ENCODE measurements at regions not wholly inside any gene's neighbourhood (a gene's known extent, or its start where the extent isn't known, plus 50 kb on each side); places are given as distances from the start of the nearest gene placed in this dataset.

GRCh38 chr11:116172851-116173250 is 599.9 kb downstream of the BUD13 start:
- Histone ChIP-seq H3K27me3 (ENCODE audit: control insufficient read depth, insufficient read depth, low read length) (peaks cover 4% of the 10 kb centered on the region), H3K4me1 (ENCODE audit: control insufficient read depth, insufficient read depth, low read length) (peaks cover 3% of the 10 kb centered on the region), H3K9me3 (ENCODE audit: control insufficient read depth, insufficient read depth, low read length) (no peaks in the 10 kb centered on the region), H3K9ac (ENCODE audit: low read depth, low read length) (no peak overlapping the region), H3K36me3 (ENCODE audit: control insufficient read depth, insufficient read depth, low read length) (no peaks in the 10 kb centered on the region), H3K4me3 (ENCODE audit: low read depth, low read length) (no peak overlapping the region)

- Histone ChIP-seq H3K9me3 (ENCODE audit: control insufficient read depth, insufficient read depth, low read length) (no peaks in the 10 kb centered on the region), H3K36me3 (ENCODE audit: control insufficient read depth, insufficient read depth, low read length) (no peaks in the 10 kb centered on the region), H3K4me3 (ENCODE audit: low read depth, low read length) (no peak overlapping the region), H3K27me3 (ENCODE audit: control insufficient read depth, insufficient read depth, low read length) (peaks cover 4% of the 10 kb centered on the region), H3K9ac (ENCODE audit: low read depth, low read length) (no peak overlapping the region), H3K4me1 (ENCODE audit: control insufficient read depth, insufficient read depth, low read length) (no peaks in the 10 kb centered on the region)
Observed at GRCh38 chr11:116172156-116172555, 600.6 kb downstream of the BUD13 start.

- H3K27me3 ChIP-seq (ENCODE audit: control insufficient read depth, insufficient read depth, low read length) = peaks cover 4% of the 10 kb centered on the region
- no peaks in the 10 kb centered on the region for H3K4me1 ChIP-seq (ENCODE audit: control insufficient read depth, insufficient read depth, low read length)
- no peak overlapping the region for H3K9ac ChIP-seq (ENCODE audit: low read depth, low read length)
- no peaks in the 10 kb centered on the region for H3K36me3 ChIP-seq (ENCODE audit: control insufficient read depth, insufficient read depth, low read length)
- no peak overlapping the region for H3K4me3 ChIP-seq (ENCODE audit: low read depth, low read length)
- no peaks in the 10 kb centered on the region for H3K9me3 ChIP-seq (ENCODE audit: control insufficient read depth, insufficient read depth, low read length)
Observed at GRCh38 chr11:116171271-116172140, 601.3 kb downstream of the BUD13 start.

- Histone ChIP-seq H3K9ac (ENCODE audit: low read depth, low read length) (no peak overlapping the region), H3K4me1 (ENCODE audit: control insufficient read depth, insufficient read depth, low read length) (no peaks in the 10 kb centered on the region), H3K4me3 (ENCODE audit: low read depth, low read length) (no peak overlapping the region), H3K27me3 (ENCODE audit: control insufficient read depth, insufficient read depth, low read length) (peaks cover 4% of the 10 kb centered on the region), H3K9me3 (ENCODE audit: control insufficient read depth, insufficient read depth, low read length) (no peaks in the 10 kb centered on the region), H3K36me3 (ENCODE audit: control insufficient read depth, insufficient read depth, low read length) (no peaks in the 10 kb centered on the region)
Observed at GRCh38 chr11:116170526-116171120, 602.2 kb downstream of the BUD13 start.

- Histone ChIP-seq H3K4me3 (ENCODE audit: low read depth, low read length) (no peak overlapping the region), H3K4me1 (ENCODE audit: control insufficient read depth, insufficient read depth, low read length) (no peaks in the 10 kb centered on the region), H3K9me3 (ENCODE audit: control insufficient read depth, insufficient read depth, low read length) (no peaks in the 10 kb centered on the region), H3K36me3 (ENCODE audit: control insufficient read depth, insufficient read depth, low read length) (no peaks in the 10 kb centered on the region), H3K27me3 (ENCODE audit: control insufficient read depth, insufficient read depth, low read length) (peaks cover 8% of the 10 kb centered on the region), H3K9ac (ENCODE audit: low read depth, low read length) (no peak overlapping the region)
Observed at GRCh38 chr11:116169776-116170175, 603.0 kb downstream of the BUD13 start.

GRCh38 chr11:116168459-116168787 is 604.4 kb downstream of the BUD13 start:
- Histone ChIP-seq H3K36me3 (ENCODE audit: control insufficient read depth, insufficient read depth, low read length) (no peaks in the 10 kb centered on the region), H3K4me3 (ENCODE audit: low read depth, low read length) (no peak overlapping the region), H3K9me3 (ENCODE audit: control insufficient read depth, insufficient read depth, low read length) (no peaks in the 10 kb centered on the region), H3K27me3 (ENCODE audit: control insufficient read depth, insufficient read depth, low read length) (peaks cover 4% of the 10 kb centered on the region), H3K4me1 (ENCODE audit: control insufficient read depth, insufficient read depth, low read length) (no peaks in the 10 kb centered on the region), H3K9ac (ENCODE audit: low read depth, low read length) (no peak overlapping the region)

- Histone ChIP-seq H3K27me3 (ENCODE audit: control insufficient read depth, insufficient read depth, low read length) (peaks cover 4% of the 10 kb centered on the region), H3K36me3 (ENCODE audit: control insufficient read depth, insufficient read depth, low read length) (no peaks in the 10 kb centered on the region), H3K9me3 (ENCODE audit: control insufficient read depth, insufficient read depth, low read length) (no peaks in the 10 kb centered on the region), H3K9ac (ENCODE audit: low read depth, low read length) (no peak overlapping the region), H3K4me1 (ENCODE audit: control insufficient read depth, insufficient read depth, low read length) (no peaks in the 10 kb centered on the region), H3K4me3 (ENCODE audit: low read depth, low read length) (no peak overlapping the region)
Observed at GRCh38 chr11:116167706-116168458, 604.9 kb downstream of the BUD13 start.

GRCh38 chr11:116166573-116167465 is 606.0 kb downstream of the BUD13 start:
- no peaks in the 10 kb centered on the region for H3K36me3 ChIP-seq (ENCODE audit: control insufficient read depth, insufficient read depth, low read length)
- no peak overlapping the region for H3K9ac ChIP-seq (ENCODE audit: low read depth, low read length)
- peaks cover 4% of the 10 kb centered on the region for H3K27me3 ChIP-seq (ENCODE audit: control insufficient read depth, insufficient read depth, low read length)
- H3K4me3 ChIP-seq (ENCODE audit: low read depth, low read length) = no peak overlapping the region
- H3K4me1 ChIP-seq (ENCODE audit: control insufficient read depth, insufficient read depth, low read length) = no peaks in the 10 kb centered on the region
- H3K9me3 ChIP-seq (ENCODE audit: control insufficient read depth, insufficient read depth, low read length) = no peaks in the 10 kb centered on the region

GRCh38 chr11:116164843-116165242 is 607.9 kb downstream of the BUD13 start:
- Histone ChIP-seq H3K4me3 (ENCODE audit: low read depth, low read length) (no peak overlapping the region), H3K9me3 (ENCODE audit: control insufficient read depth, insufficient read depth, low read length) (no peaks in the 10 kb centered on the region), H3K36me3 (ENCODE audit: control insufficient read depth, insufficient read depth, low read length) (no peaks in the 10 kb centered on the region), H3K9ac (ENCODE audit: low read depth, low read length) (no peak overlapping the region), H3K27me3 (ENCODE audit: control insufficient read depth, insufficient read depth, low read length) (peaks cover 4% of the 10 kb centered on the region), H3K4me1 (ENCODE audit: control insufficient read depth, insufficient read depth, low read length) (no peaks in the 10 kb centered on the region)

- no peaks in the 10 kb centered on the region for H3K36me3 ChIP-seq (ENCODE audit: control insufficient read depth, insufficient read depth, low read length)
- H3K9ac ChIP-seq (ENCODE audit: low read depth, low read length) = no peak overlapping the region
- no peak overlapping the region for H3K4me3 ChIP-seq (ENCODE audit: low read depth, low read length)
- H3K4me1 ChIP-seq (ENCODE audit: control insufficient read depth, insufficient read depth, low read length) = no peaks in the 10 kb centered on the region
- peaks cover 4% of the 10 kb centered on the region for H3K27me3 ChIP-seq (ENCODE audit: control insufficient read depth, insufficient read depth, low read length)
- no peaks in the 10 kb centered on the region for H3K9me3 ChIP-seq (ENCODE audit: control insufficient read depth, insufficient read depth, low read length)
Observed at GRCh38 chr11:116162886-116163230, 609.9 kb downstream of the BUD13 start.

- Histone ChIP-seq H3K4me1 (ENCODE audit: control insufficient read depth, insufficient read depth, low read length) (no peaks in the 10 kb centered on the region), H3K36me3 (ENCODE audit: control insufficient read depth, insufficient read depth, low read length) (no peaks in the 10 kb centered on the region), H3K9me3 (ENCODE audit: control insufficient read depth, insufficient read depth, low read length) (no peaks in the 10 kb centered on the region), H3K27me3 (ENCODE audit: control insufficient read depth, insufficient read depth, low read length) (peaks cover 4% of the 10 kb centered on the region), H3K4me3 (ENCODE audit: low read depth, low read length) (no peak overlapping the region), H3K9ac (ENCODE audit: low read depth, low read length) (no peak overlapping the region)
Observed at GRCh38 chr11:116162086-116162885, 610.5 kb downstream of the BUD13 start.
